RWPE1 (cell line): ENCODE measurements at regions not wholly inside any gene's neighbourhood (a gene's known extent, or its start where the extent isn't known, plus 50 kb on each side); places are given as distances from the start of the nearest gene placed in this dataset.

ENCODE experiments used
- CTCF ChIA-PET: fragments of 350-600 bp; sonication (Branson Sonifier 250); formaldehyde crosslinking; extraction: SDS; loops from one replicate; lab custom pipeline; 2021; lab: Yijun Ruan, JAX
- POLR2A ChIA-PET: fragments of 400-600 bp; formaldehyde crosslinking; extraction: SDS; loops from one replicate; lab custom pipeline; 2020; ENCODE audit warnings: antibody characterized with exemption; ENCODE audit not compliant: low non-redundant PET; lab: Yijun Ruan, JAX
- DNase-seq: peaks from one replicate; pipeline ENCODE4 v3.0.0; 2012; ENCODE audit warnings: low spot score
- H3K27ac ChIP-seq: fragments of 450-650 bp; 2 replicates; pipeline ENCODE4 v1.5.1; 2017
- CTCF ChIP-seq: fragments of 450-650 bp; conservative IDR thresholded peaks from 2 replicates; pipeline ENCODE4 v1.5.1; 2017; ENCODE audit warnings: low read depth, mild to moderate bottlenecking

- peak; percentile 26 for DNase-seq
- POLR2A ChIA-PET, result no interaction called here
- TF ChIP-seq CTCF, result no peak
- no peak overlapping the region for H3K27ac ChIP-seq
- CTCF ChIA-PET, result no interaction called here
Measured at GRCh38 chr5:165723931-165724330, 2218.5 kb downstream of the MAT2B start.

- no peak overlapping the region for H3K27ac ChIP-seq
- no peak for DNase-seq
- TF ChIP-seq CTCF, result no peak
- ChIA-PET POLR2A (no interaction called here), CTCF (no interaction called here)
Measured at GRCh38 chr5:165728425-165728824, 2223.0 kb downstream of the MAT2B start.

GRCh38 chr5:165735388-165735787 is 2230.0 kb downstream of the MAT2B start:
- ChIA-PET POLR2A (no interaction called here), CTCF (no interaction called here)
- no peak for DNase-seq
- no peak overlapping the region for H3K27ac ChIP-seq
- no peak for TF ChIP-seq CTCF

- H3K27ac ChIP-seq, result no peak overlapping the region
- ChIA-PET POLR2A (no interaction called here), CTCF (interaction anchor here (0.7 kb wide), 1 partner anchor 342 kb away, joined by 3 read pairs; no protein-coding TSS in a partner anchor)
- DNase-seq, result no peak
- TF ChIP-seq CTCF, result no peak
Measured at GRCh38 chr5:165739079-165739741, 2233.8 kb downstream of the MAT2B start.

GRCh38 chr5:165757791-165758190 is 2252.4 kb downstream of the MAT2B start:
- POLR2A ChIA-PET, result no interaction called here

GRCh38 chr5:165775111-165775510 is 2269.7 kb downstream of the MAT2B start:
- CTCF ChIA-PET, result interaction anchor here (0.6 kb wide), 2 partner anchors 285 to 478 kb away, joined by 3 to 4 read pairs; no protein-coding TSS in a partner anchor
- POLR2A ChIA-PET, result no interaction called here
- no peak overlapping the region for H3K27ac ChIP-seq
- TF ChIP-seq CTCF, result no peak
- DNase-seq, result no peak

More at GRCh38 chr5:165757791-165758190, 2252.4 kb downstream of the MAT2B start:
- no peak for TF ChIP-seq CTCF
- CTCF ChIA-PET, result no interaction called here
- no peak overlapping the region for H3K27ac ChIP-seq
- no peak for DNase-seq
